CD4-positive, alpha-beta memory T cell (primary cell): ENCODE measurements at regions not wholly inside any gene's neighbourhood (a gene's known extent, or its start where the extent isn't known, plus 50 kb on each side); places are given as distances from the start of the nearest gene placed in this dataset.
"Not testable (repeated sequence)": the region's sequence is repeated elsewhere in the genome, so short reads cannot be mapped to it uniquely, and the experiment has no call there.

ENCODE experiments used
- CTCF ChIA-PET: fragments of 350-600 bp; sonication (Branson Sonifier 250); formaldehyde crosslinking; loops from one replicate; lab custom pipeline; 2021; ENCODE audit warnings: inconsistent platforms; ENCODE audit not compliant: partially characterized antibody; lab: Charles Lee
- POLR2A ChIA-PET: fragments of 350-600 bp; sonication (Branson Sonifier 250); formaldehyde crosslinking; loops from one replicate; lab custom pipeline; 2021; ENCODE audit not compliant: partially characterized antibody; lab: Charles Lee
- DNase-seq, 5 donors: peaks; one replicate each; pipeline versions ENCODE4 v3.0.0 to v3.0.0-alpha.2; 2020 to 2022; ENCODE audit warnings: mixed read lengths in 1 of 5
- H3K27ac ChIP-seq: one replicate; pipeline ENCODE4 v1.7.0; 2013; ENCODE audit warnings: low read depth, low read length
- H3K27me3 ChIP-seq: 2 replicates; pipeline ENCODE4 v1.7.0; 2013; ENCODE audit warnings: mild to moderate bottlenecking, low read length, moderate library complexity; ENCODE audit not compliant: insufficient read depth
- H3K36me3 ChIP-seq: 2 replicates; pipeline ENCODE4 v1.7.0; 2013; ENCODE audit warnings: mild to moderate bottlenecking, low read length, moderate library complexity; ENCODE audit not compliant: insufficient read depth
- H3K4me1 ChIP-seq: 2 replicates; pipeline ENCODE4 v1.7.0; 2013; ENCODE audit warnings: mild to moderate bottlenecking, low read length, moderate library complexity; ENCODE audit not compliant: insufficient read depth
- H3K4me3 ChIP-seq, 2 donors: one replicate each; pipeline ENCODE4 v1.7.0; 2013; ENCODE audit warnings: low read length in 2 of 2, mild to moderate bottlenecking in 1 of 2
- H3K9me3 ChIP-seq, 2 donors: one replicate each; pipeline ENCODE4 v1.7.0; 2013; ENCODE audit warnings: low read length in 2 of 2, control low read depth in 1 of 2; ENCODE audit not compliant: control insufficient read depth in 1 of 2
- H3K27ac Mint-ChIP-seq, 7 donors: one replicate each; pipeline ENCODE4 v1.8.0; 2020 to 2021; ENCODE audit warnings: mixed read lengths in 7 of 7, mild to moderate bottlenecking in 6 of 7, inconsistent platforms in 3 of 7, moderate library complexity in 3 of 7
- H3K27me3 Mint-ChIP-seq, 2 donors: one replicate each; pipeline ENCODE4 v1.8.0; 2020 to 2021; ENCODE audit warnings: mixed read lengths in 2 of 2
- H3K36me3 Mint-ChIP-seq, 2 donors: one replicate each; pipeline ENCODE4 v1.8.0; 2020 to 2021; ENCODE audit warnings: mixed read lengths in 2 of 2, inconsistent platforms in 1 of 2, mild to moderate bottlenecking in 1 of 2
- H3K4me1 Mint-ChIP-seq, 4 donors: one replicate each; pipeline ENCODE4 v1.8.0; 2020 to 2021; ENCODE audit warnings: mixed read lengths in 4 of 4, mild to moderate bottlenecking in 1 of 4
- H3K4me3 Mint-ChIP-seq, 8 donors: one replicate each; pipeline ENCODE4 v1.8.0; 2020 to 2021; ENCODE audit warnings: mixed read lengths in 8 of 8, mild to moderate bottlenecking in 7 of 8, moderate library complexity in 6 of 8, inconsistent platforms in 3 of 8
- H3K9me3 Mint-ChIP-seq, 8 donors: one replicate each; pipeline ENCODE4 v1.8.0; 2020 to 2021; ENCODE audit warnings: mixed read lengths in 8 of 8, mild to moderate bottlenecking in 5 of 8, inconsistent platforms in 3 of 8, moderate library complexity in 1 of 8
- intact Hi-C: fragments of 100-400 bp; cut with micrococcal nuclease; formaldehyde crosslinking; loops from one replicate; pipeline ENCODE4 v1.15.1; 2023

DNA sequence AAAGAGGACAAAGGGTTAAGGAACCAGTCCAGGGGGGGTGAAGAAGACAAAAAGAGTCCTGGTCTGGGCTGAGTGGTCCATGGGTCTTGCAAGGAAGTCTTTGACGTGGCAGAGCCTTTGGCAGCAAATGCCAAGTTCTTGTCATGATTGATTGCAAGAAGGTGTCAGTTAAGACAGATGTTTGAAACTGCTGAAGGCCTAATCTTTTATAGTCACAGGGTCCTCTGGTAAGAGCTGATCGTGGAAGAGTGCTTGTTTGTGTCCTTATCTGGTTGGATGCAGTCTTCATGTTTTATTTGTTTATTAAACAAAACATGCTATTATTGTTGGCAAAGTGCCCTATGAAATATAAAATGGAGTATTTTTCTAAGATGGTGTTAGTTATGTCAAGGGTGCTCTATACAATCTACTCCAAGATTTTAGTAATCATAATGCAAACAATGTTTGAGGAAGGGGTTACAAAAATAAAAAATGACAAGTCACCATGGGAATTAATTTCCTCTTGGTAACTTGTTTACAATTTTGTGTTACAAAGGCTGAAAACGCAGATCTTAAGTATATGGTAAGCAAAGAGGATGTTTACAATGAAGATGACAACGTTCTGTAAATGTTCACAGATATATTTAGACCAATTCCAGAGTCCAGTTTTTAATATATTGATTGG, 85.9 kb downstream of the MAGED4 start:
- Histone ChIP-seq H3K4me1 (no peaks in the 10 kb centered on the region), H3K4me3 (no peak overlapping the region), H3K36me3 (no peaks in the 10 kb centered on the region), H3K27me3 (no peaks in the 10 kb centered on the region), H3K9me3 (no peaks in the 10 kb centered on the region), H3K27ac (no peak overlapping the region)
- intact Hi-C loops = no loop called here
- no peak for DNase-seq
- POLR2A ChIA-PET = no interaction called here
- Mint-ChIP-seq H3K4me3 (no peak overlapping the region), H3K36me3 (no peaks in the 10 kb centered on the region), H3K27ac (no peak overlapping the region), H3K4me1 (no peaks in the 10 kb centered on the region), H3K27me3 (peaks cover 4 to 6% of the 10 kb centered on the region in 2 donors), H3K9me3 (no peaks in the 10 kb centered on the region)
- CTCF ChIA-PET = no interaction called here

DNA sequence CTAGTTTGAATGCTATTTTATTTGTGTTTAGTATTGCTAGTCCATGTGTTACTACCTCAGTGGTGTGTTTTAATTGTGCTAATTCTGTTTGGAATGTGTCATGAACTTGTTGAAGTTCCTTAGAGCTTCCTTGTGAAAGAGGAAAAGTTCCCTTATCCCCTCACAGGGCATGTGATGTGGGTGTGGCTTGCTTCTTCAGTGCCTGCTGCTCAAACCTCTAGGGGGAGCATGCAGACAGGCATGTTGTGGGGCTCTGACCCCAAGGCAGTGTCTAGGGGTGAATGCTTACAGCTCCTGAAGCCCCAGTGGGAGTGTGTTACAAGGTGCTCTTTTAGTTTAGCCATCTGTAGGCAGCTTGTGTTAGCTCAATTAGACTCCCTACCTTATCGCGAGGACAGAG, 86.5 kb downstream of the MAGED4 start:
- no peak overlapping the region for H3K27ac ChIP-seq
- H3K4me1 Mint-ChIP-seq = no peaks in the 10 kb centered on the region
- H3K9me3 ChIP-seq = no peaks in the 10 kb centered on the region
- no peaks in the 10 kb centered on the region for H3K4me1 ChIP-seq
- peaks cover 2 to 3% of the 10 kb centered on the region in 2 donors for H3K27me3 Mint-ChIP-seq
- H3K4me3 ChIP-seq = no peak overlapping the region
- no peak overlapping the region for H3K27ac Mint-ChIP-seq
- ChIA-PET CTCF (no interaction called here), POLR2A (no interaction called here)
- no peak overlapping the region for H3K4me3 Mint-ChIP-seq
- DNase-seq = no peak
- H3K36me3 Mint-ChIP-seq = no peaks in the 10 kb centered on the region
- intact Hi-C loops = no loop called here
- no peaks in the 10 kb centered on the region for H3K9me3 Mint-ChIP-seq
- no peaks in the 10 kb centered on the region for H3K27me3 ChIP-seq
- no peaks in the 10 kb centered on the region for H3K36me3 ChIP-seq

DNA sequence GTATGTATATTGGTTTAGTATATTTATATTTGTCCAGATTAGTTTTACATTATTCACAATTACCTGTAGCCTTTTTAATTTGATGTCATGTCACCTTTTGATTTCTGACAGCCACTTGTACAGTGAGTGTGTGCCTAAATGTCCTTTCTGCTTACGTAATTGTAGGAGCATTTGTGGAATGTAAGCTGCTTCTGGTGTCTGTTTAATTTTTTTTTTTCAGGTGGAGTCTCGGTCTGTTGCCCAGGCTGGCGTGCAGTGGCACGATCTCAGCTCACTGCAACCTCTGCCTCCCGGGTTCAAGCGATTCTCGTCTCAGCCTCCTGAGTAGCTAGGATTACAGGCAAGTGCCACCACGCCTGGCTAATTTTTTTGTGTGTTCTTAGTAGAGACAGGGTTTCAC, 91.2 kb upstream of the XAGE2 start:
- H3K4me3 Mint-ChIP-seq = no peak overlapping the region
- H3K9me3 ChIP-seq = no peaks in the 10 kb centered on the region
- no peak overlapping the region for H3K27ac Mint-ChIP-seq
- ChIA-PET CTCF (no interaction called here), POLR2A (interaction anchor here (0.7 kb wide), 1 partner anchor 16 kb away, joined by 3 read pairs; no protein-coding TSS in a partner anchor)
- peaks cover 0 to 5% (median 3%) of the 10 kb centered on the region in 8 donors for H3K9me3 Mint-ChIP-seq
- no peaks in the 10 kb centered on the region for H3K27me3 ChIP-seq
- H3K27ac ChIP-seq = no peak overlapping the region
- peaks cover 0 to 4% of the 10 kb centered on the region in 2 donors for H3K27me3 Mint-ChIP-seq
- no peaks in the 10 kb centered on the region for H3K4me1 ChIP-seq
- H3K4me3 ChIP-seq = no peak overlapping the region
- H3K36me3 Mint-ChIP-seq = no peaks in the 10 kb centered on the region
- intact Hi-C loops = no loop called here
- DNase-seq = no peak
- no peaks in the 10 kb centered on the region for H3K4me1 Mint-ChIP-seq
- no peaks in the 10 kb centered on the region for H3K36me3 ChIP-seq

DNA sequence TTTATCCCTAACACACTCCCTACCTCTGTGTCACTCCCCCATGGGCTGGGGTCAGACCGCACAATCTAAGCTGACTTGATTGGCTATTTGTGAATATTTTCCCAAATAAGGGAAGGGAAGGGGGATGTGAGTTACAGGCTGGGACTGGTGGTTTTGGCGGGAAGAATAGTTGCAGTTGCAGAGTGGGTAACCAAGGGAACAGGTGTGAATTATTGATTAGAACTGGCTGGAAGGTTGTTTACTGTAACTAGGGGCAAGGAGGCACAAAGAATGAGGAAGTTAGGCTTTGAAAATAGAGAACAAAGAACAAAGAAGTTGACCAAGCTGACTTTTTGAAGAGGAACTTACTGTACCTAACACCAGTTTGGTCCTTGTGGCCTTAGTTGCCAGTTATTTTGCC, 88.0 kb upstream of the XAGE2 start:
- H3K36me3 ChIP-seq = no peaks in the 10 kb centered on the region
- H3K27ac Mint-ChIP-seq = no peak overlapping the region
- peaks cover 0 to 6% of the 10 kb centered on the region in 2 donors for H3K27me3 Mint-ChIP-seq
- H3K36me3 Mint-ChIP-seq = no peaks in the 10 kb centered on the region
- no peak overlapping the region for H3K27ac ChIP-seq
- H3K27me3 ChIP-seq = no peaks in the 10 kb centered on the region
- no peaks in the 10 kb centered on the region for H3K9me3 ChIP-seq
- H3K9me3 Mint-ChIP-seq = peaks cover 0 to 5% (median 3%) of the 10 kb centered on the region in 8 donors
- H3K4me1 ChIP-seq = no peaks in the 10 kb centered on the region
- intact Hi-C loops = no loop called here
- no peak overlapping the region for H3K4me3 Mint-ChIP-seq
- POLR2A ChIA-PET = no interaction called here
- CTCF ChIA-PET = no interaction called here
- H3K4me3 ChIP-seq = no peak overlapping the region
- no peak for DNase-seq
- H3K4me1 Mint-ChIP-seq = no peaks in the 10 kb centered on the region

DNA sequence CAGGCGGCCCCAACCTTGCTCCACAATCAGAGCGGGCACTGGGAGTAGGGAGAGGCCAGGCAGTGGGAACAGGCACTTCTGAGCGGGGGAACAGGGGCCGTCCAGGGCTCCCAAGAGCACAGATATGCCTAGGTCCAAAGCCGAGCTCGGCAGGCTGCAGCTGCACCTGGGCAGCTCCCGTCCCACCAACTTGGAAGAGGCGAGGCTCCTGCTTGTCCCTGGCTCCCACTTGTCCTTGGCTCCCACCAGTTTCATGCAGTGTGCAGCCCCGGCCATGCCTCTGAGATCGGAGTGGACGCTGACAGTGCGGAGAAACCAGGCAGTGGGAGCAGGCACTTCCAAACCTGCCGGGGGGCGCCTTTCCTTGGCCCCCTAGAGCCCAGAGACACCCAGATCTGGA, 84.0 kb upstream of the XAGE2 start:
- intact Hi-C loops = no loop called here

DNA sequence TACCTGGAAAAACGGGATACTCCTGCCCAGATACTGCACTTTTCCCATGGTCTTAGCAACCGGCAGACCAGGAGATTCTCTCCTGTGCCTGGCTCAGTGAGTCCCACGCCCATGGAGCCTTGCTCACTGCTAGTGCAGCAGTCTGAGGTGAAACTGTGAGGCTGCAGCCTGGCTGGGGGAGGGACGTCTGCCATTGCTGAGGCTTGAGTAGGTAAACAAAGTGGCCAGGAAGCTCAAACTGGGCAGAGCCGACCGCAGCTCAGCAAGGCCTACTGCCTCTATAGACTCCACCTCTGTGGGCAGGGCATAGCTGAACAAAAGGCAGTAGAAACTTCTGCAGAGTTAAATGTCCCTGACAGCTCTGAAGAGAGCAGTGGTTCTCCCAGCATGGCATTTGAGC, 69.9 kb upstream of the XAGE2 start:
- POLR2A ChIA-PET, H3K4me1 Mint-ChIP-seq, H3K4me3 Mint-ChIP-seq, H3K36me3 Mint-ChIP-seq, DNase-seq, H3K9me3 Mint-ChIP-seq, H3K36me3 ChIP-seq, H3K27me3 ChIP-seq, CTCF ChIA-PET, intact Hi-C loops, H3K4me3 ChIP-seq, H3K27me3 Mint-ChIP-seq, H3K4me1 ChIP-seq, H3K9me3 ChIP-seq, H3K27ac Mint-ChIP-seq, H3K27ac ChIP-seq: not testable (repeated sequence)

More for the DNA sequence above, 84.0 kb upstream of the XAGE2 start:
- Mint-ChIP-seq H3K4me1 (no peaks in the 10 kb centered on the region), H3K27ac (no peak overlapping the region), H3K9me3 (peaks cover 0 to 7% (median 4%) of the 10 kb centered on the region in 8 donors), H3K36me3 (no peaks in the 10 kb centered on the region), H3K4me3 (no peak overlapping the region), H3K27me3 (peaks cover 2 to 6% of the 10 kb centered on the region in 2 donors)
- DNase-seq = no peak
- ChIA-PET CTCF (interaction anchor here (1.2 kb wide), 1 partner anchor 9 kb away, joined by 3 read pairs; no protein-coding TSS in a partner anchor), POLR2A (no interaction called here)
- Histone ChIP-seq H3K4me1 (no peaks in the 10 kb centered on the region), H3K27me3 (no peaks in the 10 kb centered on the region), H3K4me3 (no peak overlapping the region), H3K9me3 (no peaks in the 10 kb centered on the region), H3K36me3 (no peaks in the 10 kb centered on the region), H3K27ac (no peak overlapping the region)

DNA sequence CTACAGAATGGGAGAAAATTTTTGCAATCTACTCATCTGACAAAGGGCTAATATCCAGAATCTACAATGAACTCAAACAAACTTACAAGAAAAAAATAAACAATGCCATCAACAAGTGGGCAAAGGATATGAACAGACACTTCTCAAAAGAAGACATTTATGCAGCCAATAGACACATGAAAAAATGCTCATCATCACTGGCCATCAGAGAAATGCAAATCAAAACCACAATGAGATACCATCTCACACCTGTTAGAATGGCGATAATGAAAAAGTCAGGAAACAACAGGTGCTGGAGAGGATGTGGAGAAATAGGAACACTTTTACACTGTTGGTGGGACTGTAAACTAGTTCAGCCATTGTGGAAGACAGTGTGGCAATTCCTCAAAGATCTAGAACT, 60.3 kb upstream of the XAGE2 start:
- H3K4me3 ChIP-seq, H3K4me1 ChIP-seq, H3K27ac Mint-ChIP-seq, intact Hi-C loops, H3K9me3 Mint-ChIP-seq, H3K4me3 Mint-ChIP-seq, POLR2A ChIA-PET, DNase-seq, H3K36me3 ChIP-seq, H3K4me1 Mint-ChIP-seq, H3K27me3 Mint-ChIP-seq, H3K9me3 ChIP-seq, H3K36me3 Mint-ChIP-seq, H3K27me3 ChIP-seq, H3K27ac ChIP-seq, CTCF ChIA-PET: not testable (repeated sequence)
